HuH-7 (cell line): ENCODE measurements at regions not wholly inside any gene's neighbourhood (a gene's known extent, or its start where the extent isn't known, plus 50 kb on each side); places are given as distances from the start of the nearest gene placed in this dataset.

Experiments
- DNase-seq: peaks from one replicate; pipeline ENCODE4 v3.0.0; 2011; ENCODE audit warnings: low spot score

GRCh38 chr4:81773557-81773956 is 301.9 kb upstream of the RASGEF1B start:
- no peak for DNase-seq

GRCh38 chr4:81771721-81772120 is 300.0 kb upstream of the RASGEF1B start:
- no peak for DNase-seq

GRCh38 chr4:81769244-81769643 is 297.5 kb upstream of the RASGEF1B start:
- no peak for DNase-seq

GRCh38 chr4:81758574-81759264 is 287.0 kb upstream of the RASGEF1B start:
- no peak for DNase-seq

GRCh38 chr4:81757691-81758090 is 286.0 kb upstream of the RASGEF1B start:
- DNase-seq = no peak

- DNase-seq = no peak
Measured at GRCh38 chr4:81756973-81757372, 285.3 kb upstream of the RASGEF1B start.

- DNase-seq = no peak
Measured at GRCh38 chr4:81756042-81756441, 284.3 kb upstream of the RASGEF1B start.

GRCh38 chr4:81754169-81754568 is 282.5 kb upstream of the RASGEF1B start:
- DNase-seq = no peak

GRCh38 chr4:81751531-81752289 is 280.0 kb upstream of the RASGEF1B start:
- no peak for DNase-seq

- no peak for DNase-seq
Measured at GRCh38 chr4:81747242-81747930, 275.7 kb upstream of the RASGEF1B start.

GRCh38 chr4:81746773-81747172 is 275.1 kb upstream of the RASGEF1B start:
- no peak for DNase-seq

- no peak for DNase-seq
Measured at GRCh38 chr4:81746071-81746470, 274.4 kb upstream of the RASGEF1B start.

- DNase-seq = no peak
Measured at GRCh38 chr4:81745050-81745449, 273.3 kb upstream of the RASGEF1B start.

- DNase-seq = no peak
Measured at GRCh38 chr4:81743731-81744435, 272.2 kb upstream of the RASGEF1B start.

GRCh38 chr4:81740487-81740886 is 268.8 kb upstream of the RASGEF1B start:
- DNase-seq = no peak

- DNase-seq = no peak
Measured at GRCh38 chr4:81738891-81739290, 267.2 kb upstream of the RASGEF1B start.

GRCh38 chr4:81737865-81738559 is 266.3 kb upstream of the RASGEF1B start:
- no peak for DNase-seq

GRCh38 chr4:81736324-81736723 is 264.6 kb upstream of the RASGEF1B start:
- DNase-seq = no peak

- DNase-seq = no peak
Measured at GRCh38 chr4:81732980-81733379, 261.3 kb upstream of the RASGEF1B start.

GRCh38 chr4:81724925-81725329 is 253.2 kb upstream of the RASGEF1B start:
- DNase-seq = no peak

- no peak for DNase-seq
Measured at GRCh38 chr4:81723927-81724587, 252.3 kb upstream of the RASGEF1B start.
